Spleen (tissue), 11 donors: ENCODE measurements at regions not wholly inside any gene's neighbourhood (a gene's known extent, or its start where the extent isn't known, plus 50 kb on each side); places are given as distances from the start of the nearest gene placed in this dataset.
"Not testable (repeated sequence)": the region's sequence is repeated elsewhere in the genome, so short reads cannot be mapped to it uniquely, and the experiment has no call there.

Experiments
- DNase-seq: peaks from one replicate; pipeline ENCODE4 v3.0.0-alpha.2; 2020
- H3K27ac ChIP-seq, 8 donors: fragments of 200-600 bp; sonication (generic) in 7 of 8; 1 replicate in 4 of 8; 2 replicates in 4 of 8; pipeline versions ENCODE4 v1.5.0 to v1.8.0; 2016 to 2021; ENCODE audit warnings: inconsistent platforms in 4 of 8, mild to moderate bottlenecking in 4 of 8, moderate library complexity in 1 of 8
- H3K27me3 ChIP-seq, 7 donors: fragments of 200-600 bp; sonication (generic) in 6 of 7; replicated peaks in 1 of 7; 1 replicate in 4 of 7; 2 replicates in 3 of 7; pipeline versions ENCODE4 v1.5.0 to v1.8.0; 2016 to 2021; ENCODE audit warnings: inconsistent platforms in 3 of 7, mild to moderate bottlenecking in 1 of 7
- H3K36me3 ChIP-seq, 6 donors: fragments of 200-600 bp; sonication (generic) in 5 of 6; 1 replicate in 4 of 6; 2 replicates in 2 of 6; pipeline versions ENCODE4 v1.5.0 to v1.8.0; 2016 to 2021; ENCODE audit warnings: inconsistent platforms in 2 of 6
- H3K4me1 ChIP-seq, 6 donors: fragments of 200-600 bp; sonication (generic) in 5 of 6; 1 replicate in 3 of 6; 2 replicates in 3 of 6; pipeline versions ENCODE4 v1.5.0 to v1.8.0; 2016 to 2021; ENCODE audit warnings: inconsistent platforms in 3 of 6
- H3K4me3 ChIP-seq, 8 donors: fragments of 200-600 bp; sonication (generic) in 7 of 8; 1 replicate in 4 of 8; 2 replicates in 4 of 8; pipeline versions ENCODE4 v1.5.0 to v1.8.0; 2016 to 2021; ENCODE audit warnings: inconsistent platforms in 4 of 8, mild to moderate bottlenecking in 4 of 8, moderate library complexity in 2 of 8
- H3K9me3 ChIP-seq, 8 donors: fragments of 200-600 bp; sonication (generic) in 7 of 8; 1 replicate in 4 of 8; 2 replicates in 4 of 8; pipeline versions ENCODE4 v1.5.0 to v1.8.0; 2016 to 2021; ENCODE audit warnings: inconsistent platforms in 4 of 8
- CTCF ChIP-seq, 11 experiments: fragments of 200-600 bp in 7 of 11; fragments of 450-650 bp in 4 of 11; sonication (generic) in 4 of 11; IDR thresholded peaks in 8 of 11; conservative IDR thresholded peaks in 3 of 11; 1 replicate in 7 of 11; 2 replicates in 4 of 11; pipeline versions ENCODE4 v1.4.0 to v1.8.0; 2016 to 2021; ENCODE audit warnings: antibody characterized with exemption in 11 of 11, inconsistent platforms in 4 of 11, mild to moderate bottlenecking in 1 of 11
- POLR2A ChIP-seq, 3 donors: fragments of 450-650 bp; IDR thresholded peaks; one replicate each; pipeline ENCODE4 v1.5.1; 2017; ENCODE audit warnings: antibody characterized with exemption in 3 of 3, mild to moderate bottlenecking in 1 of 3
- POLR2AphosphoS5 ChIP-seq, 3 donors: sonication (generic); formaldehyde crosslinking; IDR thresholded peaks; one replicate each; pipeline ENCODE4 v1.5.1; 2017; ENCODE audit warnings: antibody characterized with exemption in 3 of 3
- WGBS, 5 donors: extraction: QIAGEN DNeasy Blood & Tissue Kit in 3 of 5; methylation state at CpG; one replicate each; pipeline versions ENCODE4 v1.1.5 to v1.1.7; 2013 to 2018; 5-methylcytosine and 5-hydroxymethylcytosine counted together
- intact Hi-C: fragments of 100-400 bp; cut with DNase I; formaldehyde crosslinking; loops from one replicate; pipeline ENCODE4 v1.15.0; 2023; ENCODE audit warnings: low total_unique reads
- donor health status: healthy with polysubstance abuse.
- donor health status: DM: no; HTN: no; CAD: no; lungs with moderate emphysema.
- donor health status: DM: no; HTN: no; CAD: no.
- donor health status: Bipolar disorder and iron deficiency.
- donor health status: healthy.
- donor health status: DM: no; HTN: no; CAD: no.
- donor health status: DM: yes; HTN: yes; CAD: no.

- Histone ChIP-seq H3K27me3 (no peaks in the 10 kb centered on the region), H3K36me3 (no peaks in the 10 kb centered on the region), H3K9me3 (peaks cover 0 to 17% (median 6%) of the 10 kb centered on the region in 8 donors), H3K4me1 (no peaks in the 10 kb centered on the region), H3K4me3 (no peak overlapping the region), H3K27ac (no peak overlapping the region)
- no peak for DNase-seq
- no peak for TF ChIP-seq CTCF (IDR thresholded peaks at IDR 0.05 in 8 of 11, conservative IDR thresholded peaks at IDR 0.05 in 3 of 11)
- TF ChIP-seq POLR2AphosphoS5 (IDR thresholded peaks at IDR 0.05), result no peak
- intact Hi-C loops, result no loop called here
- WGBS, 5 donors, result 52 to 77% (median 70%) methylated on average over 4 of the region's 4 CpGs
These were observed 1721.8 kb upstream of the SPRY2 start for GRCh38 chr13:82062772-82063171.

DNA sequence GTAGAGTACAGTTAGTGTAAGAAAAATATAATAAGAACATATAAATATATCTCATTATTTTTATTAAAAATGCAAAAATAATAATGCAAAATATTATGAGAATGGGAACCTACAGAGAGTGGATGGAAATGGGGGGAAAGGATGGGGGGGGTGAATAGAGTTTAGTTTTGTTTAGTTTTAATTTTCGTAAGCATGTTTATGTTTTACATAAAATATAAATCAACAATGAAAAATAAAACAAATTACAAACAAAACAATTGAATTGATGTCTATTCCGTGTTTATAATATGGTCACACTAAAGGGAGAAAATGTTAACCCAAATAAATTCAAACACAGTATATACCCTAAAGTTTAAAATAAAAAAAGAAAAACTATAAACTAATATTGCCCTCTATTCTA, 1717.4 kb upstream of the SPRY2 start:
- intact Hi-C loops, result no loop called here
- 74 to 79% (median 75%) methylated on average over 2 of the region's 2 CpGs for WGBS, 5 donors
- TF ChIP-seq POLR2A (IDR thresholded peaks at IDR 0.05) (no peak), CTCF (IDR thresholded peaks at IDR 0.05 in 8 of 11, conservative IDR thresholded peaks at IDR 0.05 in 3 of 11) (no peak)

DNA sequence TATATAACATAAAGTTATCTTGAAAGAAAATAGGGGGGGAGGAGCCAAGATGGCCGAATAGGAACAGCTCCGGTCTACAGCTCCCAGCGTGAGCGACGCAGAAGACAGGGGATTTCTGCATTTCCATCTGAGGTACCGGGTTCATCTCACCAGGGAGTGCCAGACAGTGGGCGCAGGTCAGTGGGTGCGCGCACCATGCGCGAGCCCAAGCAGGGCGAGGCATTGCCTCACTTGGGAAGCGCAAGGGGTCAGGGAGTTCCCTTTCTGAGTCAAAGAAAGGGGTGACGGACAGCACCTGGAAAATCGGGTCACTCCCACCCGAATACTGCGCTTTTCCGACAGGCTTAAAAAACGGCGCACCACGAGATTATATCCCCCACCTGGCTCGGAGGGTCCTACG, 1704.4 kb upstream of the SPRY2 start:
- H3K9me3 ChIP-seq, result peaks cover 0 to 39% (median 7%) of the 10 kb centered on the region in 8 donors
- H3K4me3 ChIP-seq, DNase-seq, H3K27me3 ChIP-seq, H3K4me1 ChIP-seq, H3K36me3 ChIP-seq, H3K27ac ChIP-seq, intact Hi-C loops: not testable (repeated sequence)
- 88 to 96% (median 91%) methylated on average over 13 to 23 of the region's 23 CpGs for WGBS, 5 donors

More for the DNA sequence above, 1717.4 kb upstream of the SPRY2 start:
- Histone ChIP-seq H3K27me3 (no peaks in the 10 kb centered on the region), H3K27ac (no peak overlapping the region), H3K4me3 (no peak overlapping the region), H3K9me3 (peaks cover 0 to 22% (median 4%) of the 10 kb centered on the region in 8 donors), H3K36me3 (no peaks in the 10 kb centered on the region), H3K4me1 (no peaks in the 10 kb centered on the region)
- DNase-seq, result no peak

- peaks cover 0 to 34% (median 14%) of the 10 kb centered on the region in 8 donors for H3K9me3 ChIP-seq
- H3K27ac ChIP-seq, result no peak overlapping the region
- intact Hi-C loops, result no loop called here
- no peaks in the 10 kb centered on the region for H3K27me3 ChIP-seq
- no peak overlapping the region for H3K4me3 ChIP-seq
- H3K36me3 ChIP-seq, result no peaks in the 10 kb centered on the region
- DNase-seq, result no peak
- no peak for TF ChIP-seq CTCF (IDR thresholded peaks at IDR 0.05 in 8 of 11, conservative IDR thresholded peaks at IDR 0.05 in 3 of 11)
- TF ChIP-seq POLR2AphosphoS5 (IDR thresholded peaks at IDR 0.05), result no peak
- TF ChIP-seq POLR2A (IDR thresholded peaks at IDR 0.05), result no peak
- H3K4me1 ChIP-seq, result no peaks in the 10 kb centered on the region
- WGBS, 5 donors, result 88 to 97% (median 94%) methylated on average over 1 of the region's 1 CpG
These were observed 1695.7 kb upstream of the SPRY2 start for GRCh38 chr13:82036602-82037001.

DNA sequence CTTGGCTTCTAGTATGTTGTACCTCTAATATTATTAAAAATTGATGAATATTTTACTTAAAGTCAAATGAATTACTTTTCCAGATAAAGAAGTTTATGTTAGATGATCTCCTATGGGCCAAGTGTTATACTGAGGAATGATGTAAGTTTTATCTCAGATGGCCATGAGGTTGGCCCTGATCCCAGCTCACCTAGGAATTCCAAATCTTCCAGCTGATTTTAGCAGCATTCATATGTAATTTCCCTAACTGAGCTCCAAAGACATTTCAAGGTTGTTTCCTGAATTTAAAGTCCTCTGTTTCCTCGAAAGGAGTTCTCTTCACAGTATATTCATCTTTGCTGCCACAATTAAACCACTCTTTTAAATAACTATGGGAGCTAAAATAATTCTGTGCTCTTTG, 1670.4 kb upstream of the SPRY2 start:
- WGBS, 5 donors, result 34 to 70% (median 56%) methylated on average over 1 of the region's 1 CpG
- intact Hi-C loops, result no loop called here
- no peak overlapping the region for H3K4me3 ChIP-seq

More for the DNA sequence above, 1670.4 kb upstream of the SPRY2 start:
- no peak for DNase-seq
- no peak for TF ChIP-seq CTCF (IDR thresholded peaks at IDR 0.05 in 8 of 11, conservative IDR thresholded peaks at IDR 0.05 in 3 of 11)
- H3K27me3 ChIP-seq, result no peaks in the 10 kb centered on the region
- no peaks in the 10 kb centered on the region for H3K36me3 ChIP-seq
- H3K27ac ChIP-seq, result no peak overlapping the region
- peaks cover 0 to 6% (median 0%) of the 10 kb centered on the region in 8 donors for H3K9me3 ChIP-seq
- no peaks in the 10 kb centered on the region for H3K4me1 ChIP-seq
